ENCODE measurements at regions not wholly inside any gene's neighbourhood (a gene's known extent, or its start where the extent isn't known, plus 50 kb on each side); places are given as distances from the start of the nearest gene placed in this dataset.

DNA sequence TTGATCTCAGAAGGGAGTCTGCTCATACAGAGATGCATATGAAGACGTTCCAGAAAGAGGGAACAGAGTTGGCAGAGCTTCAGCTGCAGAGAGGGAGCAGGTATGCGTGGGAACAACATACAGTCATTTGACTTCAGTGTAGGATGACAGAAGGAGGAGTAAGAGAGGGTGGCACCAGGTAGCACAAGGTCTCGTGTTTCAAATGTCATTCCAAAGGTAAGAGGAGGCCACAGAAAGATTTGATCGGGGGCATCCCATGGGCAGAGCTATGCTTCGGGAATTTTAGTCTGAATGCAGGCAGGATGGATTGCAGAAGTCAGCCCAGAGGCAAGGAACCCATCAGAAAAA, 367.1 kb downstream of the CDK5RAP2 start:
- FAIRE-seq (no peak), DNase-seq (ENCODE audit: low read depth) (no peak)
- TF ChIP-seq, protein P1, sequence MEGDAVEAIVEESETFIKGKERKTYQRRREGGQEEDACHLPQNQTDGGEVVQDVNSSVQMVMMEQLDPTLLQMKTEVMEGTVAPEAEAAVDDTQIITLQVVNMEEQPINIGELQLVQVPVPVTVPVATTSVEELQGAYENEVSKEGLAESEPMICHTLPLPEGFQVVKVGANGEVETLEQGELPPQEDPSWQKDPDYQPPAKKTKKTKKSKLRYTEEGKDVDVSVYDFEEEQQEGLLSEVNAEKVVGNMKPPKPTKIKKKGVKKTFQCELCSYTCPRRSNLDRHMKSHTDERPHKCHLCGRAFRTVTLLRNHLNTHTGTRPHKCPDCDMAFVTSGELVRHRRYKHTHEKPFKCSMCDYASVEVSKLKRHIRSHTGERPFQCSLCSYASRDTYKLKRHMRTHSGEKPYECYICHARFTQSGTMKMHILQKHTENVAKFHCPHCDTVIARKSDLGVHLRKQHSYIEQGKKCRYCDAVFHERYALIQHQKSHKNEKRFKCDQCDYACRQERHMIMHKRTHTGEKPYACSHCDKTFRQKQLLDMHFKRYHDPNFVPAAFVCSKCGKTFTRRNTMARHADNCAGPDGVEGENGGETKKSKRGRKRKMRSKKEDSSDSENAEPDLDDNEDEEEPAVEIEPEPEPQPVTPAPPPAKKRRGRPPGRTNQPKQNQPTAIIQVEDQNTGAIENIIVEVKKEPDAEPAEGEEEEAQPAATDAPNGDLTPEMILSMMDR (IDR thresholded peaks at IDR 0.05; ENCODE audit: insufficient read depth, low read length, severe bottlenecking) = no peak
- H3K36me3 ChIP-seq (ENCODE audit: control insufficient read depth, insufficient read depth, low read length) = no peaks in the 10 kb centered on the region
- no peaks in the 10 kb centered on the region for H3K27me3 ChIP-seq (ENCODE audit: control insufficient read depth, insufficient read depth, low read length)
- no peak overlapping the region for H3K4me3 ChIP-seq (ENCODE audit: low read depth, low read length)

DNA sequence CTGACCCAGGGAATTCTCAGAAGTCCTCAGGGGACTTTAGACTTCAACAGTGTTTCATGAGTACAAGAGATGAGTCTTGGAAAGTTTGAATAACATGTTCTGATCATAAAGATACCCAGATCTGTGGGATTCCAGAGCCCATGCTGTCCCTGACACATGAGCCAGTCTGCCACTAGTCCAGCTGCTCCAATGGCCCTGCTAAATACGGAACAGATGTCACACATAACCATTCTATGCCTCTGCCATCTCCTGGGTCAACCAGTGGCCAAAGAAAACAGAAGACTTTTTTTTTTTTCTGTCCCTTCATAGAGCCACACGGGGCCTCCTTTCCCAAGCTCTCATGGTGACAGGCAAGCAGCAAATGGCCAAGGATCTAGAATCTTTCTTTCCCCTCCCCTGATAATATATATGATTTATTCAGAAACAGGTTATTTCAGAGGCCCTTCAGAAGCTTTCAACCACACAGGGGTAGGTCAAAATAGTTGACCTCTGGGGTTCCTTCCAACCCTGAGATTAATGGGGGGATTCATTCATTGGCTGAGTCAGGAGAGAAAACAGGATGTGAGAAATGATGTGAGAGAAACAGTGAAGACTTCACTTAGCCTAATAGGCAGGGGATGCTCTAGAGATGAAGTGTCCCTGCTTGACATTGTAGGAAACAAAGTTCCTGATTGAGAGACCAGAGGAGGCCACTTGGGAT, 367.7 kb downstream of the CDK5RAP2 start:
- Histone ChIP-seq H3K27me3 (ENCODE audit: control insufficient read depth, insufficient read depth, low read length) (no peaks in the 10 kb centered on the region), H3K4me3 (ENCODE audit: low read depth, low read length) (no peak overlapping the region), H3K36me3 (ENCODE audit: control insufficient read depth, insufficient read depth, low read length) (no peaks in the 10 kb centered on the region)
- no peak for FAIRE-seq
- no peak for DNase-seq (ENCODE audit: low read depth)
- TF ChIP-seq, protein P1 (IDR thresholded peaks at IDR 0.05; ENCODE audit: insufficient read depth, low read length, severe bottlenecking) = no peak

DNA sequence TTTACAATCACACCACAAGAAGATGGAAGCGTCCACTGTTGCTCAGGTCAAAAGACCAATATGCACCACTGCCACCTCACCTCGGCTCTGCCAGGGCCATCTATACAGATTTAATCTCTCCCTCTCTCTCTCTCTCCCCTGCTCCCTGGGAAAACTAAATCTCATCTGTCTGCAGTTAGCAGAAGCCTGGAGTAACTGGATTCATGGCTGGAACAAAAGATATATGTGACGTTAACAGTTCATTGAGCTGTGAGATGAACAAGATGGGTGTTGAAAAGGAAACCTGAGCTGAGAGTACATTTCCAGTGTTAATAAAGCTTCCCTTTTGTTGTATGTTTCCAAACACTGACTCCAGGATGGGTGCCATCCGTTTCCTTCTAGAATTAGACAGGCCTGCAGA, 369.7 kb downstream of the CDK5RAP2 start:
- H3K4me3 ChIP-seq (ENCODE audit: low read depth, low read length) = no peak overlapping the region
- DNase-seq (ENCODE audit: low read depth) = no peak
- H3K27me3 ChIP-seq (ENCODE audit: control insufficient read depth, insufficient read depth, low read length) = no peaks in the 10 kb centered on the region
- TF ChIP-seq, protein P1 (IDR thresholded peaks at IDR 0.05; ENCODE audit: insufficient read depth, low read length, severe bottlenecking) = no peak
- FAIRE-seq = no peak
- H3K36me3 ChIP-seq (ENCODE audit: control insufficient read depth, insufficient read depth, low read length) = no peaks in the 10 kb centered on the region

DNA sequence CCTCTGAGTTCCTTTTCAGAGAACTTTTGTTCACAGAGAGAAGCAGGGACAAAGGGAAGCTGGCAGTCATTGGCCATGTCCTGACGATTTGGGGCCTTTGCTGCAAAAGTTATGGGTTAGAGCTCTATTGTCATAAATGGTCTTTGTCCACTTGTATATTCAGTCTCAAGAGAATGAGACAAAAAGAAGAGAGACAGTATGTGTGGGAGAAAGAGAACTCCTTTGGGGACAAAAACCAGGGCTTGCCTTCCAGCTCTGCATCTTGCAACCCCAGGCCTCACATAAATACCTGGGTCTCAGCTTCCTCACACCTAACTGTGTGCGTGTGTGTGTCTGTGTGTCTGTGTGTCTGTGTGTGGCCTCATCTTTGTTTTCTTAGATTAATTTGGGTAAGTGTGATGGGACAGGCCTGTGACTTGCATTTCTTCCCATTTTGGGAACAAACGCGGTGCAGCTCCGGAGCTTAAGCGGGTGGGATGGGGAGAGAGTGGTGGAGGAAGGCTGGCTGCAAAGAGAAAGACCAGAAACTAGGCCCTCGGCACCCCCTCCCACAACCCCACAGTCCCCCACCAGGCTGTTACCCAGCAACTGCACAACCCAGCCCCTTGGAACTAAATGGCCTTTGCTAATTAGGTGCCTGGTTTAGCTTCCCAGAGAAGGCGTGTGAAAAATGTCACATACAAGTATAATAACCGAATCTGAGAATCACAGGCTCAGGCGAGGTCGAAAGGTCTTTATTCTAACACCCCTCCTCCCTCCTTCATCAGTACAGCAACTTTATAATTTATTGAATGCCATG, 376.9 kb downstream of the CDK5RAP2 start:
- TF ChIP-seq, protein P1 (IDR thresholded peaks at IDR 0.05; ENCODE audit: insufficient read depth, low read length, severe bottlenecking) = no peak
- no peaks in the 10 kb centered on the region for H3K36me3 ChIP-seq (ENCODE audit: control insufficient read depth, insufficient read depth, low read length)

DNA sequence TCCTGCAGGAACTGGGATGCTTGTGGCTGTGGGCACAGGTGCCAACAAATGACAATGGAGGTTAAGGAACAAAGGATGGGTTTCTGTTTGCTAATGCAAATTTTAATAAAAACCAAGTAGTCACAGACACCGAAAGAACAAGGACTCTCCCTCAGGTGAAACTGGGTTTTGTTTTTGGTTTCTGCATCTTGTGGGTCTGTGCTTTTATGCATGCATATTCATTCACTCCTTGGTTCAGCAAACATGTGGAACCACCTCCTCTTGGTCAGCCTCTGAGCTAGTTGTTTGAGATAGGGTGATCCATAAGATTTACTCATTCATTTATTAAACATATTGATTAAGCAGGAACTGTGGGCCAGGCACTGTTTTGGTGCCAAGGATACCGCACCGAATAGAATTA, 381.9 kb downstream of the CDK5RAP2 start:
- H3K27me3 ChIP-seq (ENCODE audit: control insufficient read depth, insufficient read depth, low read length) = no peaks in the 10 kb centered on the region
- no peak for FAIRE-seq
- TF ChIP-seq, protein P1 (IDR thresholded peaks at IDR 0.05; ENCODE audit: insufficient read depth, low read length, severe bottlenecking) = no peak
- no peak for DNase-seq (ENCODE audit: low read depth)
- no peaks in the 10 kb centered on the region for H3K36me3 ChIP-seq (ENCODE audit: control insufficient read depth, insufficient read depth, low read length)
- no peak overlapping the region for H3K4me3 ChIP-seq (ENCODE audit: low read depth, low read length)

More for the DNA sequence above, 376.9 kb downstream of the CDK5RAP2 start:
- no peak for DNase-seq (ENCODE audit: low read depth)
- no peaks in the 10 kb centered on the region for H3K27me3 ChIP-seq (ENCODE audit: control insufficient read depth, insufficient read depth, low read length)
- H3K4me3 ChIP-seq (ENCODE audit: low read depth, low read length) = no peak overlapping the region
- FAIRE-seq = no peak

Data from bronchial epithelial cell (primary cell).